GM12892 (cell line): ENCODE measurements at regions not wholly inside any gene's neighbourhood (a gene's known extent, or its start where the extent isn't known, plus 50 kb on each side); places are given as distances from the start of the nearest gene placed in this dataset.
A peak's percentile ranks its signal among the peaks of the same experiment; 100 is the strongest.

ENCODE experiments used
- DNase-seq: peaks from one replicate; pipeline ENCODE4 v3.0.0; 2011; ENCODE audit not compliant: insufficient read length
- FAIRE-seq: peaks from 2 replicates; lab custom pipeline; 2011; peaks lifted over from hg19 to GRCh38; lab: Jason Lieb, UNC
- POLR2A ChIP-seq: IDR thresholded peaks from 2 replicates; pipeline ENCODE4 v1.6.1; 2011; ENCODE audit warnings: low read depth, low read length, control low read depth
- POLR2AphosphoS5 ChIP-seq: IDR thresholded peaks from 2 replicates; pipeline ENCODE4 v1.6.1; 2011; ENCODE audit warnings: low read depth, low read length, control low read depth
- TAF1 ChIP-seq: IDR thresholded peaks from 2 replicates; pipeline ENCODE4 v1.6.1; 2011; ENCODE audit warnings: low read depth, mild to moderate bottlenecking, control low read depth, low read length, borderline replicate concordance

- TF ChIP-seq TAF1, result no peak
- no peak for TF ChIP-seq POLR2AphosphoS5
- TF ChIP-seq POLR2A, result no peak
- FAIRE-seq (peak; percentile 79), DNase-seq (no peak)
Observed at GRCh38 chr5:138632900-138633489, 57.8 kb upstream of the HSPA9 start.

GRCh38 chr5:138631096-138631928 is 56.1 kb upstream of the HSPA9 start:
- FAIRE-seq (no peak), DNase-seq (no peak)
- TF ChIP-seq POLR2A, result no peak
- TF ChIP-seq TAF1, result no peak
- TF ChIP-seq POLR2AphosphoS5, result no peak

- no peak for TF ChIP-seq POLR2A
- TF ChIP-seq POLR2AphosphoS5, result no peak
- no peak for TF ChIP-seq TAF1
- FAIRE-seq, result no peak
- DNase-seq, result no peak
Observed at GRCh38 chr5:138629392-138629791, 54.2 kb upstream of the HSPA9 start.

GRCh38 chr5:138626333-138626944 is 51.2 kb upstream of the HSPA9 start:
- TF ChIP-seq POLR2AphosphoS5 (no peak), TAF1 (no peak), POLR2A (no peak)
- FAIRE-seq (no peak), DNase-seq (no peak)

- no peak for TF ChIP-seq POLR2A
- no peak for TF ChIP-seq POLR2AphosphoS5
- no peak for TF ChIP-seq TAF1
- no peak for FAIRE-seq
Observed at GRCh38 chr5:138625134-138625533, 49.9 kb upstream of the HSPA9 start.

More at GRCh38 chr5:138625134-138625533, 49.9 kb upstream of the HSPA9 start:
- DNase-seq, result no peak
